IPS DF 19.7 (cell line): ENCODE measurements at regions not wholly inside any gene's neighbourhood (a gene's known extent, or its start where the extent isn't known, plus 50 kb on each side); places are given as distances from the start of the nearest gene placed in this dataset.
A peak's percentile ranks its signal among the peaks of the same experiment; 100 is the strongest.

ENCODE experiments used
- DNase-seq: peaks from one replicate; pipeline ENCODE4 v3.0.0-alpha.2; 2013; ENCODE audit warnings: low read depth, low spot score

GRCh38 chr5:97400537-97400936 is 217.5 kb upstream of the RIOK2 start:
- peak; percentile 88 for DNase-seq

GRCh38 chr5:97405941-97406340 is 222.9 kb upstream of the RIOK2 start:
- DNase-seq: no peak

GRCh38 chr5:97406946-97407676 is 224.1 kb upstream of the RIOK2 start:
- DNase-seq: no peak

- no peak for DNase-seq
Measured at GRCh38 chr5:97408331-97408730, 225.3 kb upstream of the RIOK2 start.

GRCh38 chr5:97412959-97413358 is 229.9 kb upstream of the RIOK2 start:
- no peak for DNase-seq

GRCh38 chr5:97417986-97418385 is 234.9 kb upstream of the RIOK2 start:
- DNase-seq: no peak

GRCh38 chr5:97418462-97418861 is 235.4 kb upstream of the RIOK2 start:
- no peak for DNase-seq

- no peak for DNase-seq
Measured at GRCh38 chr5:97420646-97421045, 237.6 kb upstream of the RIOK2 start.

GRCh38 chr5:97422678-97423077 is 239.6 kb upstream of the RIOK2 start:
- DNase-seq: no peak

GRCh38 chr5:97425511-97425910 is 242.5 kb upstream of the RIOK2 start:
- DNase-seq: no peak

- DNase-seq: no peak
Measured at GRCh38 chr5:97427235-97427634, 244.2 kb upstream of the RIOK2 start.

- no peak for DNase-seq
Measured at GRCh38 chr5:97434021-97434420, 251.0 kb upstream of the RIOK2 start.

GRCh38 chr5:97436405-97436804 is 253.4 kb upstream of the RIOK2 start:
- DNase-seq: no peak

- DNase-seq: no peak
Measured at GRCh38 chr5:97443740-97444139, 260.7 kb upstream of the RIOK2 start.

- no peak for DNase-seq
Measured at GRCh38 chr5:97449172-97449571, 266.1 kb upstream of the RIOK2 start.

GRCh38 chr5:97452646-97453045 is 269.6 kb upstream of the RIOK2 start:
- DNase-seq: no peak

GRCh38 chr5:97453263-97453662 is 270.2 kb upstream of the RIOK2 start:
- no peak for DNase-seq

- DNase-seq: no peak
Measured at GRCh38 chr5:97454015-97454414, 271.0 kb upstream of the RIOK2 start.

- DNase-seq: no peak
Measured at GRCh38 chr5:97455996-97456395, 272.9 kb upstream of the RIOK2 start.

GRCh38 chr5:97458851-97459250 is 275.8 kb upstream of the RIOK2 start:
- DNase-seq: no peak

- no peak for DNase-seq
Measured at GRCh38 chr5:97471951-97472350, 288.9 kb upstream of the RIOK2 start.

- DNase-seq: no peak
Measured at GRCh38 chr5:97475847-97476246, 292.8 kb upstream of the RIOK2 start.

GRCh38 chr5:97476852-97477534 is 293.9 kb upstream of the RIOK2 start:
- DNase-seq: no peak
